Ovary (tissue), 7 donors: ENCODE measurements at regions not wholly inside any gene's neighbourhood (a gene's known extent, or its start where the extent isn't known, plus 50 kb on each side); places are given as distances from the start of the nearest gene placed in this dataset.

Experiments used
- DNase-seq, 5 donors: peaks; one replicate each; pipeline ENCODE4 v3.0.0-alpha.2; 2019 to 2020
- H3K27ac ChIP-seq, 2 donors: fragments of 200-600 bp; one replicate each; pipeline versions ENCODE4 v1.5.1 to v1.8.0; 2019 to 2022
- H3K27me3 ChIP-seq: fragments of 200-600 bp; one replicate; pipeline ENCODE4 v1.8.0; 2022
- H3K36me3 ChIP-seq: fragments of 200-600 bp; sonication (generic); one replicate; pipeline ENCODE4 v1.5.1; 2019
- H3K4me1 ChIP-seq: one replicate; pipeline ENCODE4 v1.8.1; 2013; ENCODE audit warnings: mild to moderate bottlenecking, moderate library complexity; ENCODE audit not compliant: insufficient read depth
- H3K4me3 ChIP-seq: fragments of 200-600 bp; sonication (generic); one replicate; pipeline ENCODE4 v1.5.1; 2017
- H3K9me3 ChIP-seq, 2 donors: fragments of 200-600 bp in 1 of 2; sonication (generic) in 1 of 2; one replicate each; pipeline versions ENCODE4 v1.5.1 to v1.8.1; 2013 to 2019; ENCODE audit warnings: mild to moderate bottlenecking in 1 of 2, moderate library complexity in 1 of 2
- CTCF ChIP-seq, 3 donors: fragments of 450-650 bp in 2 of 3; fragments of 200-600 bp in 1 of 3; IDR thresholded peaks; one replicate each; pipeline versions ENCODE4 v1.5.1 to v1.8.0; 2016 to 2022; ENCODE audit warnings: antibody characterized with exemption in 3 of 3, mild to moderate bottlenecking in 1 of 3
- EP300 ChIP-seq: sonication (generic); formaldehyde crosslinking; IDR thresholded peaks from one replicate; pipeline ENCODE4 v1.6.1; 2017; ENCODE audit warnings: antibody characterized with exemption
- POLR2A ChIP-seq: fragments of 450-650 bp; IDR thresholded peaks from one replicate; pipeline ENCODE4 v1.6.1; 2017; ENCODE audit warnings: antibody characterized with exemption, mild to moderate bottlenecking, moderate library complexity
- WGBS, 3 donors: extraction: QIAGEN DNeasy Blood & Tissue Kit in 1 of 3; methylation state at CpG; one replicate each; pipeline versions ENCODE4 v1.1.5 to v1.1.7; 2013 to 2017; 5-methylcytosine and 5-hydroxymethylcytosine counted together
- intact Hi-C, 4 donors: fragments of 100-400 bp; cut with DNase I; formaldehyde crosslinking; loops; one replicate each; pipeline versions ENCODE4 v1.11.0 to v1.15.1; 2022 to 2023
- donor health status: DM: no; HTN: no; CAD: no; lungs with moderate emphysema.
- donor health status: DM: no; HTN: no; CAD: no.
- donor health status: Bipolar disorder and iron deficiency.
- donor health status: DM: no; HTN: no; CAD: no.
- donor health status: DM: yes; HTN: yes; CAD: no.

GRCh38 chr7:110204527-110204926, 886.4 kb upstream of the LRRN3 start:
- DNase-seq, result no peak
- WGBS, 3 donors, result 79 to 90% (median 86%) methylated on average over 4 of the region's 4 CpGs
- H3K9me3 ChIP-seq, result no peaks in the 10 kb centered on the region
- H3K36me3 ChIP-seq, result no peaks in the 10 kb centered on the region
- TF ChIP-seq EP300, result no peak
- TF ChIP-seq CTCF (IDR thresholded peaks at IDR 0.05), result no peak
- TF ChIP-seq POLR2A, result no peak
- H3K27me3 ChIP-seq, result no peaks in the 10 kb centered on the region
- no peaks in the 10 kb centered on the region for H3K4me1 ChIP-seq
- no peak overlapping the region for H3K27ac ChIP-seq
- no peak overlapping the region for H3K4me3 ChIP-seq
- intact Hi-C loops, result no loop called here

GRCh38 chr7:110205899-110206298, 885.0 kb upstream of the LRRN3 start:
- no peak overlapping the region for H3K27ac ChIP-seq
- H3K4me1 ChIP-seq, result no peaks in the 10 kb centered on the region
- WGBS, 3 donors, result 4 to 22% (median 6%) methylated on average over 1 of the region's 1 CpG
- no peaks in the 10 kb centered on the region for H3K36me3 ChIP-seq
- no peak for DNase-seq
- H3K4me3 ChIP-seq, result no peak overlapping the region
- TF ChIP-seq CTCF (IDR thresholded peaks at IDR 0.05), result no peak
- H3K27me3 ChIP-seq, result no peaks in the 10 kb centered on the region
- intact Hi-C loops, result no loop called here
- no peaks in the 10 kb centered on the region for H3K9me3 ChIP-seq

- H3K36me3 ChIP-seq, result no peaks in the 10 kb centered on the region
- no peak for TF ChIP-seq CTCF (IDR thresholded peaks at IDR 0.05)
- no peak for TF ChIP-seq POLR2A
- no peak for TF ChIP-seq EP300
- no peaks in the 10 kb centered on the region for H3K9me3 ChIP-seq
- 55 to 78% (median 62%) methylated on average over 1 of the region's 1 CpG for WGBS, 3 donors
- no peak overlapping the region for H3K4me3 ChIP-seq
- no peak overlapping the region for H3K27ac ChIP-seq
- H3K4me1 ChIP-seq, result no peaks in the 10 kb centered on the region
- no peak for DNase-seq
- intact Hi-C loops, result no loop called here
- H3K27me3 ChIP-seq, result no peaks in the 10 kb centered on the region
Observed at GRCh38 chr7:110209884-110210283, 881.0 kb upstream of the LRRN3 start.

GRCh38 chr7:110210941-110211608, 879.9 kb upstream of the LRRN3 start:
- 94 to 96% (median 95%) methylated on average over 1 of the region's 1 CpG for WGBS, 3 donors
- no peaks in the 10 kb centered on the region for H3K9me3 ChIP-seq
- DNase-seq, result no peak
- TF ChIP-seq CTCF (IDR thresholded peaks at IDR 0.05) (no peak), EP300 (no peak), POLR2A (no peak)
- H3K4me3 ChIP-seq, result no peak overlapping the region
- no peak overlapping the region for H3K27ac ChIP-seq
- no peaks in the 10 kb centered on the region for H3K27me3 ChIP-seq
- no peaks in the 10 kb centered on the region for H3K4me1 ChIP-seq
- H3K36me3 ChIP-seq, result no peaks in the 10 kb centered on the region
- intact Hi-C loops, result no loop called here
